PC-9 (cell line): ENCODE measurements at regions not wholly inside any gene's neighbourhood (a gene's known extent, or its start where the extent isn't known, plus 50 kb on each side); places are given as distances from the start of the nearest gene placed in this dataset.

Experiments
- EZH2 ChIP-seq: fragments of 200-600 bp; sonication (generic); IDR thresholded peaks from 2 replicates; pipeline ENCODE4 v1.8.0; 2017; ENCODE audit warnings: antibody characterized with exemption, low read depth
- TF ChIP-seq, protein P1 (sequence below): fragments of 200-600 bp; sonication (generic); conservative IDR thresholded peaks from 2 replicates; pipeline ENCODE4 v1.6.1; 2017; ENCODE audit warnings: mixed run types, antibody characterized with exemption, mild to moderate bottlenecking, moderate library complexity

DNA sequence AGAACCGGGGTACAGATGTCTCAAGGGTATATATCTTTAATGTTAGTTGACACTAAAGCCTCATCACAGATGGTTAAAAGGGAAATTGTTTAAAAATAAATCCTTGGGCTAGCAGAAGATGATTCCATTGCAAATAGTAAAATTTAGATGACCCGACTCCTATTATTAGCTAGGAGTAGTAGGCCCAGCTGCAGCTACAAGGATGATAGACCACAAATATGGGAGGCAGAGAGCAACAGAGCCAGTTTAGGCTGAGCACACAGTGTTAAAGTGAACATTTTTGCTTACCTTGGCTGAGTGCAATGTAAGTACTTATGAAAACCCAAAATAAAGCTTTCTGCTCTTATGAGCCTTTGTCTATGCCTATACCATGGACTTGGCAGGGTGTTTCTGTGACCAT lies 100.5 kb upstream of the COL11A1 start:
- TF ChIP-seq EZH2 = no peak
- TF ChIP-seq, protein P1, sequence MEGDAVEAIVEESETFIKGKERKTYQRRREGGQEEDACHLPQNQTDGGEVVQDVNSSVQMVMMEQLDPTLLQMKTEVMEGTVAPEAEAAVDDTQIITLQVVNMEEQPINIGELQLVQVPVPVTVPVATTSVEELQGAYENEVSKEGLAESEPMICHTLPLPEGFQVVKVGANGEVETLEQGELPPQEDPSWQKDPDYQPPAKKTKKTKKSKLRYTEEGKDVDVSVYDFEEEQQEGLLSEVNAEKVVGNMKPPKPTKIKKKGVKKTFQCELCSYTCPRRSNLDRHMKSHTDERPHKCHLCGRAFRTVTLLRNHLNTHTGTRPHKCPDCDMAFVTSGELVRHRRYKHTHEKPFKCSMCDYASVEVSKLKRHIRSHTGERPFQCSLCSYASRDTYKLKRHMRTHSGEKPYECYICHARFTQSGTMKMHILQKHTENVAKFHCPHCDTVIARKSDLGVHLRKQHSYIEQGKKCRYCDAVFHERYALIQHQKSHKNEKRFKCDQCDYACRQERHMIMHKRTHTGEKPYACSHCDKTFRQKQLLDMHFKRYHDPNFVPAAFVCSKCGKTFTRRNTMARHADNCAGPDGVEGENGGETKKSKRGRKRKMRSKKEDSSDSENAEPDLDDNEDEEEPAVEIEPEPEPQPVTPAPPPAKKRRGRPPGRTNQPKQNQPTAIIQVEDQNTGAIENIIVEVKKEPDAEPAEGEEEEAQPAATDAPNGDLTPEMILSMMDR = no peak
